HTR-8/SVneo (cell line): ENCODE measurements at regions not wholly inside any gene's neighbourhood (a gene's known extent, or its start where the extent isn't known, plus 50 kb on each side); places are given as distances from the start of the nearest gene placed in this dataset.
"Not testable (repeated sequence)": the region's sequence is repeated elsewhere in the genome, so short reads cannot be mapped to it uniquely, and the experiment has no call there.

Experiments used
- DNase-seq: peaks from one replicate; pipeline ENCODE4 v3.0.0; 2011; ENCODE audit warnings: low spot score, mixed read lengths; ENCODE audit not compliant: insufficient read length
- FAIRE-seq: peaks from 2 replicates; lab custom pipeline; 2011; peaks lifted over from hg19 to GRCh38; lab: Jason Lieb, UNC

DNA sequence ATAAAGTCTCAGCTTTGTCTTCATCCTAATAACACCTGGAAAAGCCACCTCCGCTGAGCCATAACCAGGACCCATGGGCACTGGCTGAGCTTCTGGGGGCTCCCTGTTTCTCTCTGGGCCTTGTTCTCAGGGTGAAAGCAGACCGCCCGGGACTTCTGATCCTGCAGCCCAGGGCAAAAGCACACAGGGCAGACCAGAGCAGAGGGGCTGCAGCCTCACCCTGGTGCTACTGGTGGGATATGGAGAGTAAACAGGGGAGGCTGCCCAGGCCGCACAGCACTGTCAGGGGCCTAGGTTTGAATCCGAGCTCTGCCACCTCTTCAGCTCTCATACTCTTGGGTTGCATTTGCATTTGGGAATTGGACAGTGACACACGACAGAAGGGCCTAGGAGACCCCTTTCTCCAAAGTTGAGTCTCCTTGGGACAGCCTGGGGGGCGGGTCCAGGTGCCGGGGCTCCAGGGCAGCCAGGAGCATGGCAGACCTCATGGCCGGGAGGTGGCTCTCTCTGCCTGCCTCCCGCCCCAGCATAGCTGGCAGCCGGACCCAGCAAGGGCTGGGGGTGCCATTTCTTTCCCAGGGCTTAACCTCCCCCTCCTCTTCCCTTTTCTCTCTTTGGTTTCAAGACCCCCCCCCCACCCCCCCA is 164.9 kb downstream of the INHBB start:
- no peak for DNase-seq
- FAIRE-seq, result no peak

DNA sequence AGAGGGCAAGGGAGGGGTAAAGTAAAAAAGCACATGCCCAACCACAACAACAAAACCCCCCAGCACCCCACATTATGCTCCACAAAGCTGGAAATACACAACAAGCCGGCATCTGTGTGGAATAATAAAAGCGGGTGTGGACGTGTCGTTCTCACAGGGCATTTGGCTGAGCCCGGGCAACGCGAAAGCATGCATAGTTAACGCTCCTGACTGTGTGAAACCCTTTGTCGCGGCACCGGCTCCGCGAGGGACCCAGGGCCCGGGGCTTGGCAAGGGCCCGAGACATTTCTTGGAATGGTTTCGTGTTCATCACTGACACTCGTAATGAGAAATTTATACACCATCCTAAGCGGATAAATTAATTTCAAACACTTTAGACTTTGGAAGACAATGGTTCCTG is 165.6 kb downstream of the INHBB start:
- no peak for FAIRE-seq
- no peak for DNase-seq

DNA sequence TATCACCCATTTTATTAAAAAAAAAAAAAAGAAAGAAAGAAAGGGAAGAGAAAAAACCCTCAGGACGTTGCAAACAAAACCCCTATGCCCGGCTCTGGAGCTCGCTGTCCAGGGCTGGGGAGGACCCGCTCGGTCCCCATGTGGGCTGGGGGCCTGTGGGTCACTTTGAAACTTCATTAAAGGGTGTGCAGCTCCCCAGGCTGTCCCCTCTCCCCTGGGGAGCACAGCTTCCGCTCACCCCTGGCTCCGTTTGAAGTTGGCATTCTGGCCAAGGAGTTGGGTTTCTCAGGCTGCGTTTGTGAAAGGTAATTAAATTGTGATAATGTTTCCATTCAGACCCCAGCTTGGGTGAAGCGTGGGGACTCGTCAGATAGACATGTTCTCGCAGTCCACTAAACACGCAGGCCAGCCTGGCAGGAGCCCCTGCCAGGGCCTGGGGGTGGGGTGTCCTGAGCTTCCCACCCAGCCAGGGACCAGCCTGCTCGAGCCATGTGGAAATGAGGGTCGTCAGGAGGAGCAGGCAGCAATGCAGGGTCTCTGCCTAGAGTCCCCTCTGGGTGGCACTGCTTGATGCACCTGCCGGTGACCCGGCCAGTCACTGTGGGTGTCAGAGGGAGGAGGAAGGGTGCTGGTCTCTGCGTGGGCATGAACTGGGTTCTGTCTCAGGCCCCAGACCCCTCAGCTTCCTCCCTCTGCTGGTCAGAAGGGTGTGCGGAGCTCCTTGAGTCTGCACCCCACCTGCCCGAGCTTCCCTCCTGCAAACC is 166.2 kb downstream of the INHBB start:
- DNase-seq (no peak), FAIRE-seq (no peak)

DNA sequence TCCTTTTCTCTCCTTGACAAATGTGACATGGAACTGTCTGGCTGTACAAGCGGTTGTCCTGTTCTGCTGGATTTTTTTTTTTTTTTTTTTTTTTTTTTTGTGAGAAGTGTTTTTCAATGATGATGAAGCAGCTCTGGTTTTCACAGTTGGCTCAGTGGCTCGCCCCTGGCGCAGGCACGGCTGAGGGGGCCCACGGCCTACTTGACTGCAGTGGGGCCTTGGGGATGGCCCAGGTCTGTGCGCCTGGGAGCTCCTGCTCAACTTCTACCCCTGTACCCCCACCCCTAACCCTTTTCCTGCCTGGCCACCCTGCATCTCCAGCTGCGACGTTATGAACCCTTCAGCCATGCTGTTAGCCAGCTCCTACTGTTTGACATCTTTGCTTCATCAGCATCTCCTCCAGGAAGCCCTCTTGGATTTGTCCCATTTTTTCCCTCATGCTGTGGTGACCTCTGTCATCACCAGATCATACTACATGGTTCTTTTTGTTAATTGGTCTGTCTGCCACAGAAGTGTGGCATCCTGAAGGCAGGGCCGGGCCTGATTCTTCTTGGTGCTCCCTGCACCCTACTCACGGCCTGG is 167.9 kb downstream of the INHBB start:
- FAIRE-seq (no peak), DNase-seq (no peak)

DNA sequence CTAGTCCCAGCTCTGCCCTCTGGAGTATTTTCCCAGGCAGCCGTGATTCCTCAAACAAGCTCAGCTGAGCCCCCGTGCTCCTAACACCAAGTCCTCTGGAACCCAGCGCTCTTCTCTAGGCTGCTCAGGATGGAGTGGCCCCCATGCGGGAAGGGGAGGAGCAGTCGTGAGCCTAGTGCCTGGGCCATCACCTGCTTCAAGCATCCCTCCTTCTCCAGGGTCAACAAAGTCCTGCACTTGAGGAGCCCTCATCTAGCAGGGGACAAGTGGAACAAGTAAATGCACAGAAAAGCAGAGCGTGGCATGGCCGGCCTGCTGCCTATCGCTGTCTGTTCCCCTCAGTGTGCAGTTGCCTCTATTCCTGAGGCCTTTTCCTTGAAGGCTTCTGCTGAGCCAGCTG is 168.6 kb downstream of the INHBB start:
- no peak for DNase-seq

DNA sequence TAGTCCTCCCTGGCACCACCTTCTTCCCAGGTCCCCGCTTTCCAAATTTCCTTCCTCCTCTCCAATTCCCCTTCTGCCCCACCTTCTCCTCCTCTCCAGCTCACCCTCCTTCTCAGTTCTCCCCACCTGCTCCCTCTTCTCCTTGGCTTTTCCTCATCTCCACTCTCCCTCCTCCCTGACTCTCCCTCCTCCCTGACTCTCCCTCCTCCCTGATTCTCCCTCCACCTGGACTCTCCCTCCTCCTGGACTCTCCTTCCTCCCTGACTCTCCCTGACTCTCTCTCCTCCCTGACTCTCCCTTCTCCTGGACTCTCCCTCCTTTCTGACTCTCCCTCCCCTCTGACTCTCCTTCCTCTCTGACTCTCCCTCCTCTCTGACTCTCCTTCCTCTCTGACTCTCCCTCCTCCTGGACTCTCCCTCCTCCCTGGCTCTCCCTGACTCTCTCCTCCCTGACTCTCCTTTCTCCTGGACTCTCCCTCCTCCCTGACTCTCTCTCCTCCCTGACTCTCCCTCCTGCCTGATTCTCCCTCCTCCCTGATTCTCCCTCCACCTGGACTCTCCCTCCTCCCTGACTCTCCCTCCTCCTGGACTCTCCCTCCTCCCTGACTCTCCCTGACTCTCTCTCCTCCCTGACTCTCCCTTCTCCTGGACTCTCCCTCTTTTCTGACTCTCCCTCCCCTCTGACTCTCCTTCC is 169.3 kb downstream of the INHBB start:
- not testable (repeated sequence) for DNase-seq, FAIRE-seq

More for the DNA sequence above, 168.6 kb downstream of the INHBB start:
- no peak for FAIRE-seq

DNA sequence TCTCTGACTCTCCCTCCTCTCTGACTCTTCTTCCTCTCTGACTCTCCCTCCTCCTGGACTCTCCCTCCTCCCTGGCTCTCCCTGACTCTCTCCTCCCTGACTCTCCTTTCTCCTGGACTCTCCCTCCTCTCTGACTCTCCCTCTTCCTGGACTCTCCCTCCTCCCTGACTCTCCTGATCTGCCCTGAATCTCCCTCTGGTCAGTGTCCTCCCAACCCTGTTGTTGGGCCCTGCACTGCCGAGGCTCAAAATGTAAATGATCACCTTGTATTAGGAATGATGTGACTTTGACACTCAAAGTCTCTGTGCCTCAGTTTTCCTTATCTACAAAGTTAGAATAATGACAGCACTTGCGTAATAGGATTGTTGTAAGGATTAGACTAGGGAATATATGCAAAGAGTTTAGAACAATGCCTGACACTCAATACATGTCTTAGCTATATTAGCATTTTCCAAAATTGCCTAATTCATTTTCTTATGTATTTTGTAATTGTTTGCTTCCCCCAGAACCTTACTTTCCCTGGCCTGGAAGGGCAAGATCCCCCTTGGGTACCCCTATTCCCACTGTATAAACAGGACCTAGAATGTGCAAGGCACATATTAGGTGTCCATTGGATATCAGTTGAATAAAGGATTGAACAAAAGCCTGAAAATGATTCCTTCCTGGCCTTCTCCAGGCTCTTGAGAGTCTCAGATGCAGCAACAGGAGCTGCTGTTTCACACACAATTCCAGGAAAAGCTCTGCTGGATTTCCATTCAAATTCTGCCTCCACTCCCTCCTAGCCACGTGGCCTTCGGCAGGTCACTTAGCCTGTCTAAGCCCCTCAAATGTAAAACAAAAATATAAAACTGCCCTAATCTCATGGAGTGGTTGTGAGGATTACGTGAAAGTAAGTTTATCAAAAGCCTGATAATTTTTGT is 170.1 kb downstream of the INHBB start:
- no peak for FAIRE-seq
- DNase-seq, result no peak

DNA sequence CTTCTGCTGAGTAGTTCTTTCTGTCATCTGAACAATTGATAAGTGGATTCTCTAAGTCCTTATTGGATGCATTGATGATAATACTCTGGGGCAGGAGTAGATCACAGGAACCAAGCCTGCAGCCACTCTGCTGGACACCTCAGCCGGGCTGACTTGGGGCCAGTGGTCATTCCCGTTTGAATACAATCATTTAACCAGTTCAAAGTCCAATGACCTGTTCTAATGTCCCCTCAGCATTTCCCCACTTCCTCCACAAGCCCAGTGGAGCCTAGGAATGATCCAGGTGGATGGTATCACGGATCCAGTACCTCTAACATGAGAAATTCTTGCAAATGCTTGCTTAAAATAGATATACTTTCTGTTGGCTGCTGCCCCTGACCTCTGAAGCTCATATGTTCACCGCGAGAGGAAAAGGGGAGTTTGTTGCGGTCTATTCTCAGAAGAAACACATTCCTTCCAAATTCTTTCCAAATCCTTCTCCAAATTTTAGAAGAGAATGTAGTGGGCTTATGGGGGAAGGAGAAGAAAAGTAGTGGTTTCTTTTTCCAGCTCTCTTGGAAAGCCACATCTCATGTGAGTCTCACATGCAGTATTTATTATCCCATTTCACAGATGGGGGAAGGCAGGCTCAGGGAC is 170.9 kb downstream of the INHBB start:
- DNase-seq, result no peak
- no peak for FAIRE-seq

DNA sequence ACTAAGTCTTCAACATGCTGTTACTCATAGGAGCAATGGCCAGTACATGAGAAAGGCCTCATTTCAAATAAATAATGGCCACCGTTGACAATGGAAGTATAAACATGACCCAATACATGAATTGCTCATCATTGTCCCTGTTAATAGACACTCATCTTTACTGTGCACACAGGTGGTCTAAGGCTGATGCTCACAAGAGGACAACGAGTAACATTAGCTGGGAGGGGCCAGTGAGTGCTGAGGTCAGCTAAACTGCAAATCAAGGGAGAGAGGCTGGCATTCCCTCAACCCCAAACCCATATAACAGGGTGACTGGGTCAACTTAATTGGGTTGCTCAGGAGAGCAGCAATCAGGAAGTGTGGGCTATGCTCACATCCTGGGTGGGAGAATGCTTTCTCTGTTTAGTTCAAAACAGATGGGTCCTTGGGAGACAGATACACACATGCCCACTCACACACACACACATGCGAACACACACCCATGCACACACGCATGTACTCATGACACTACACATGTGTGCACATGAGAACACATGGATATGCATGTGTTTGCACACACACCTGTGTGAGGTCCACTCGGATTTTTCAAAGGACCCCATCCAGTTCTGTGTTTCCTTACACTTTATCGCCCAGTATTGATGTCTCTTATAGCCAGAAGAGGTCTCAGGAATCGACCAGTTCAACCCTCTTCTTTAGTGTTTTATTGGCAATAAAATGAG is 172.0 kb downstream of the INHBB start:
- FAIRE-seq, result peak; percentile 67
- DNase-seq, result no peak

DNA sequence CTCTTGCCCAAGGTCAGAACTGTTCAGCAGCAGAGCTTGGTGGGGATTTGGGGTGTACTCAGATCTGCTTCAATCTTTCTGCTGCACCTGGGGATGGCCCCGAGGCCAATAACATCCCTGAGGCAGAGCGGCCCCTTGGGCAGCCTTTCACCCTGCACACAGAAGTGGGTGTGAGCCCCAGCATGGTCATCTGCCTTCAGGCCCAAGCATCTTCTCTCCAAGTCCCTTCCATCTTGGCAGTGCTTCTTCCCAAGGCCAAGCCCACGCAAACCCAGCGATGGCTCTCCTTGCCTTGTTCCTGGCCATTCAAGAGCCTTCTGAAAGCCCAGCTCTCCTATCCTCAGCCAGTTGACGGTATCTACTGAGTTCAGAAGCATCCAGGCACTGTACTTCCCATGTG is 172.9 kb downstream of the INHBB start:
- DNase-seq, result no peak
- FAIRE-seq, result no peak

DNA sequence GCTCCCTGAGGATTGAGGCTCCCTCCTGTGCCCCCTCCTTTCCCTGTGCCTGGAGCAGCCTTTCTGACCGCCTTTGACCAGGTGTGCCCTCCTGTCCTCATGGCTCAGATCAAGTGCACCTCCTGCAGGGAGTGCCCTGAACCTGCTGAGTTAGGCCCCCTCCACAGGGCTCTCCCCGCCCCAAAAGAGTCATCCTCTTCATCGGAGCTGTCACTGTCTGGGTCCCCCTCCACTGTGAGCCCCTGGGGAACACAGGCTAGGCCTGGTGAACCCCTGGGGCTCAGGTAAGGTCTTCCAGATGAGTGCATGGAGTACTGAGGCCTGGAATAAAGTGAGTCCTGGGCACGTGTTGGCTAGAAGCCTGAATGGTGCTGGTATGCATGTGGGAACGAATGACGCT is 173.5 kb downstream of the INHBB start:
- DNase-seq, result no peak
- FAIRE-seq, result no peak

DNA sequence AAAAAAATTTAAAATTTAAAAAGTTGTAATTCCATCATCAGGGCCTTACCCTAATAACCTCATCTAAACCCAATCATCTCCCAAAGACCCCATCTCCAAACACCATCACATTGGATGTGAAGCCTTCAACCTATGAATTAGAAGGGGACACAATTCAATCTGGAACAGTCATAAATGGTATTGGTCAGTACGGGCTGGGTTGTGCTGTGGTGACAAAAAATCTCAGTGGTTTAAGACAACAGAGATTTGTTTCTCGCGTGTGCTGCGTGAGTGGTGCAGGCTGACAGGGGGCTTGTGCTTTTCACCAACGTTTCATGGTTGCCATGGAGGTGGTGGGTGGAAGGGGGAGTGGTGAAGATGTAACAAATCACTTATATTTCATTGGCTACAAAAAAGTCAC is 174.5 kb downstream of the INHBB start:
- DNase-seq (no peak), FAIRE-seq (no peak)

DNA sequence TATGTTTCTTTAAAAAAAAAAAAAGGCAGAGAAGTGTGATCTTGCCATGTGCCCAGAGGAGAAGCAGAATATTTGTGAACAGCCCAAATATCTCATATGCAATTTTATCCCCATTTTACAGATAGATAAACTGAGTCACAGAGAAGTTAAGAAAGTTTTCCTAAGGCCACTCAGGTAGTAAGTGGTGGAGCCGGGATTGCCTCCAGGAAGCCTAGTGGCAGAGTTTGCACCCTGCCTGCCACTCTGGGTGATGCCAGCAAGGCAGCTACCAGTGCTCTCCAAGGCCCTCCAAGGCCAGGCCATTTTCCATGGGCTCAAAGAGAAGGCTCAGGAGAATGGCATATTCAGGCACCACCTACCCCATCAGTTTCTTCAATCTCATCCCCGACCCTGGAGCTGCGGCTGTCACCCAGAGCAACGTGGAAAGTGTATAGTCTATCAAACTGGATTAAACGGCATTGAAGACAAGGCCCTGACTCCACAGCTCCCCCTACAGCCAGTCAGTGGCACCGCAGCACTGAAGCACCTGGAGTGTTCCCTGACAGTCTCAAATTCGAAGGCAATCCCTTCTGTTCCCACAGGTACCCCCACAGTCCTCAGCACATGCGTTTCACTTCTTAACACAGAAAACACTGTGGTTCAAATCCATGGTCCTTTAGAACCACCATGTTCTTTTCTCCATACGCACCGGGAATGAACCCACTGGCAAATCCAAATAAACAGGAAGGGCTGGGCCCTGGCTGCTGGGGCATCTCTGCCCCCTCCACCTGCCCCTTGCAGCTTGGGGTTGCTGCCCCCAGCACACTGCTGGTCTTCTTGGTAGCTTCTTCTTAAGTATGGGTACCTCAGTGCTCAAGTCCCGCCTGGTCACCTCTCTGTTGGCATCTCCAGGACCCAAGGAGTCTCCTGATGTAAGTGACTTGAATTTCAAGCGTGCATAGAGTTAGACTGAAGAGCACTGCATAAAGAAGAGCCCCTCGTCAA is 175.3 kb downstream of the INHBB start:
- FAIRE-seq (peak; percentile 13), DNase-seq (peak; percentile 42)

DNA sequence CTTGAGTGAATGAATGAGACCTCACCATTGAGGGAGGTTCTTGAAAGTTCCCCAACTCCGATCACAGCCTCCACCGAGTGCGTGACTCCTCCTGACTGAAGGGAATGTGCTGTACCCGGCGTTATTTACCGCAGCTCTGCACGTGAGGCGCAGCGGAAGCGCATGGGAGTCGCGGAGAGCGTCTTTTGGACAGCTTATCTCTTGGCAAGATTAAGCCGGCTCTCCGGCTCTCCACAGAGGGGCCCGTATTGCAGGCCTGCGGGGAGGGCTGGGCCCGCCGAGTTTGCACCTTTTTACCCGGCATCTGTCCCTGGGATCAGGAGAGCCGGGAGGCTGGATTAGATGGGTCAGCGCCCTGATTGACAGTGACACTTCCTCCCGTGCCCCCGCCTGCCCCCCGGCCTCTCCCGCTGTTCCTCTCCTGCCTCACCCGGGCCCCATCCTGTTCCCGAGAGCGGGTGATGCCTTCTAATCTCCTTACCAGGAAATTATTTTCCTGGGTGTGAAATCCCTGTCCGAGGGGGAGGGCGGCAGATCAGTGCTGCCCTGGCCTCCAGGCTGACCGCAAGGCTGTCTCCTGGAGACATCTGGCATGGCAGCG is 176.3 kb downstream of the INHBB start:
- no peak for FAIRE-seq
- no peak for DNase-seq

DNA sequence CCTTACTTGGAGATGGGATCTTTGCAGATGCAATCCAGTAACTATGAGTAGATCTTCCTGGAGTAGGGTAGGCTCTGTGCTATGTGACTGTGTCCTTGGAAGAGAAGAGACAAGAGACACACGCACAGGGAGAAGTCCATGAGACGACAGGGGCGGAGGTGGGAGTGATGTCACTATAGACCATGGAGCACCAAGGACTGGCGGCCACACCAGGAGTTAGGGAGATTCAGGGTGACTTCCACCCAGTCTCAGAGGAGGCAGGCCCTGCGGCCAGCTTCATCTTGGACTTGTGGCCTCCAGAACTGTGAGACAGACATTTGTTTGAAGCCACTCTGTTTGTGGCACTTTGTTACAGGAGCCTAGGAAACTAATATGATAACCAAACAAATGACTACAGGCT is 177.8 kb downstream of the INHBB start:
- DNase-seq (no peak), FAIRE-seq (no peak)

DNA sequence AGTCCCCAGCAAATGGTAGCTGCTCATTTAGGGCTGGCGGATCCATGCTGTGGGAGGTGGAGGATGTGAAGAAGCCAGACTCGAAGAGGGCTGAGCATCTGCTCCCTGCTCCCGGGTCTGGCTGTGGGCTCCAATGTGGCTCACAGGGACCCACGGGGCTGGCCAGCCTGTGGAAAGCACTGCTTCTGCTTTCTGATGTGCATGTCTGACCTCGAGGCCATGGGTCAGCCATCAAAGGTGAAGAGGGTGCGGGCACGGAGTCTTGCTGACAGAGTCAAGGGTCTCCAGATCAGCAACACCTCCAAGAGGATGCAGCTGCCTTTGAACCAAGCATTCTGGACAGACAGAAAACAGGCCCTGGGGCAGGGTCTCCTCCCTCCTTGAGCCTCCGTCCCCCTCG is 178.2 kb downstream of the INHBB start:
- FAIRE-seq (no peak), DNase-seq (no peak)
